ENCODE measurements at regions not wholly inside any gene's neighbourhood (a gene's known extent, or its start where the extent isn't known, plus 50 kb on each side); places are given as distances from the start of the nearest gene placed in this dataset.

DNA sequence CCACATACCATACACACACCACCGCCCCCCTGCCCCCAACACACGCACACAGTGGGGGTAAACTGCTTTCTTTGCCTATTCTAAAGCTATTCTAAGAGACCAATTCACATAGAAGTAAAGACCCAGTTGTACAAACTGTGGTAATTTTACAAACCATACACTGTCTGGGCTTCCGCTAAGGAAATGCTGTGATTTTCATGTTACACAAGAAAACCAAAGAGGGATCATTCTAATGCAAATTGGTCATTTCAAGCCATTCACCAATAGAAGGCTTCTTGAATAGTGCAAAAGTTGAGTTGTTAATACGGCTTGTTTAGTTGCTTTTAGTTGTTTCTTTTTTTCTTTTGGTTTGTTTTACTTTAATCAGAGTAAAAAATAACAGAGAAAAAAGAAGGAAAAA, 202.8 kb downstream of the EFNB2 start:
- TF ChIP-seq POLR2A (IDR thresholded peaks at IDR 0.05) (no peak), CTCF (IDR thresholded peaks at IDR 0.05) (no peak)
